SH-SY5Y (cell line): ENCODE measurements at regions not wholly inside any gene's neighbourhood (a gene's known extent, or its start where the extent isn't known, plus 50 kb on each side); places are given as distances from the start of the nearest gene placed in this dataset.

ENCODE experiments used
- GATA2 ChIP-seq: IDR thresholded peaks from 2 replicates; pipeline ENCODE4 v1.6.1; 2011; ENCODE audit warnings: mild to moderate bottlenecking, low read depth, low read length
- GATA3 ChIP-seq: IDR thresholded peaks from 2 replicates; pipeline ENCODE4 v1.6.1; 2011; ENCODE audit warnings: low read depth, mild to moderate bottlenecking, low read length, moderate library complexity

DNA sequence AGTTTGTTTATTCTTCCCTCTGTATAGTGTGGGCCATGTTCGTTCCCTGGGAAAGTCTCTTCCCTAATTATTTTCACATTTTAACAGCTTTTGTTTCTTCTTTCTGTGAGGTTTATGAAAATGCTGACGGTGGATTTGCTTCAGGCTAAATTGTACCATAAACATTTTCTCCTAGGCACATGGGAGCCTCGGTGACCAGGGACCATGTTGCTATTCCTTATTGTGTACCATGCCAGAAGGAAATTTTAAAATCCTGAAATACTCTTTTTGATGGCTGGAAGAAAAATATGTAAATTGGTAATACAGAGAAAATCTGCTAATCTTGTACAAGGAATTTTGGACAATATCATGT, 230.1 kb upstream of the JUN start:
- no peak for TF ChIP-seq GATA2
- TF ChIP-seq GATA3, result no peak
